ENCODE measurements at regions not wholly inside any gene's neighbourhood (a gene's known extent, or its start where the extent isn't known, plus 50 kb on each side); places are given as distances from the start of the nearest gene placed in this dataset.

GRCh38 chr9:124133727-124134126 lies 122.2 kb downstream of the LHX2 start:
- no peaks in the 10 kb centered on the region for H3K9me3 ChIP-seq (ENCODE audit: insufficient read depth, low read depth)
- BruUV-seq (replicated peaks), result no TSS peak
- no peaks in the 10 kb centered on the region for H3K9me2 ChIP-seq (ENCODE audit: insufficient read depth)
- H3K27ac ChIP-seq, result no peak overlapping the region
- H2AFZ ChIP-seq, result no peak overlapping the region
- H3K4me1 ChIP-seq (replicated peaks; ENCODE audit: insufficient read depth), result peaks cover 14% of the 10 kb centered on the region
- CTCF ChIA-PET, result interaction anchor here (0.6 to 0.7 kb wide), 2 partner anchors 186 to 259 kb away, joined by 3 to 5 read pairs; no protein-coding TSS in a partner anchor
- POLR2A ChIA-PET (ENCODE audit: unreplicated experiment), result no interaction called here
- no peaks in the 10 kb centered on the region for H3K79me2 ChIP-seq (ENCODE audit: low read depth)
- H4K20me1 ChIP-seq (ENCODE audit: insufficient read depth), result no peaks in the 10 kb centered on the region
- H3K4me3 ChIP-seq, result no peak overlapping the region
- TF ChIP-seq CTCF (conservative IDR thresholded peaks at IDR 0.05), result no peak; the same call in 1 of the 2 replicates
- TF ChIP-seq EZH2 (IDR thresholded peaks at IDR 0.05; ENCODE audit: low read depth), result no peak
- intact Hi-C loops (cut with micrococcal nuclease; ENCODE audit: unreplicated experiment), result no loop called here
- H3K4me2 ChIP-seq, result no peak overlapping the region
- peaks cover 9% of the 10 kb centered on the region; the same call in 1 of the 2 replicates for H3F3A ChIP-seq (ENCODE audit: insufficient read depth, low read depth)
- peak in 1 of 2 experiments; percentile 41 for DNase-seq
- H3K36me3 ChIP-seq (ENCODE audit: low read depth), result no peaks in the 10 kb centered on the region
- no peaks in the 10 kb centered on the region for H3K27me3 ChIP-seq (ENCODE audit: insufficient read depth, low read depth)

DNA sequence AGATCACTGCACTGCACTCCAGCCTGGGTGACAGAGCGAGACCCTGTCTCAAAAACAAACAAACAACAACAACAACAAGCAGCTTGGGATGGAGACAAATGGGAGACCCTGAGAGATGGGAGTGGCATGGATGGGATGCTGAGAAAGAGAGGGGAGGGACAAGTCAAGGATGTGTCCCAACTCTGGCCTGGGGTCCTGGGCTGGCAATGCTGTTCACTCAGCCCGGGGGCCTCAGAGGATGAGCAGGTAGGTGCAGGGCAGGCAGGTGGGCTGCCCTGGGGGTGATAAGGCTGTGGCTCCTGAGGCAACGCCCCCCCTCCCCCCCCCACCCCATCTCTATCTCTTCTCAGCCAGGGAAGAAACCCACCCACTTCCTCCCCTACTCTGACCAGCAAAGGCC lies 123.0 kb downstream of the LHX2 start:
- Histone ChIP-seq H3K27me3 (ENCODE audit: insufficient read depth, low read depth) (no peaks in the 10 kb centered on the region), H2AFZ (no peak overlapping the region), H3K9me3 (ENCODE audit: insufficient read depth, low read depth) (no peaks in the 10 kb centered on the region), H4K20me1 (ENCODE audit: insufficient read depth) (no peaks in the 10 kb centered on the region), H3K79me2 (ENCODE audit: low read depth) (no peaks in the 10 kb centered on the region), H3F3A (ENCODE audit: insufficient read depth, low read depth) (peaks cover 9% of the 10 kb centered on the region; the same call in 1 of the 2 replicates), H3K9me2 (ENCODE audit: insufficient read depth) (no peaks in the 10 kb centered on the region), H3K27ac (no peak overlapping the region), H3K36me3 (ENCODE audit: low read depth) (no peaks in the 10 kb centered on the region), H3K4me1 (replicated peaks; ENCODE audit: insufficient read depth) (peaks cover 19% of the 10 kb centered on the region), H3K4me2 (no peak overlapping the region), H3K4me3 (no peak overlapping the region)
- ChIA-PET POLR2A (ENCODE audit: unreplicated experiment) (no interaction called here), CTCF (no interaction called here)
- TF ChIP-seq EZH2 (IDR thresholded peaks at IDR 0.05; ENCODE audit: low read depth), result no peak
- no peak for TF ChIP-seq CTCF (conservative IDR thresholded peaks at IDR 0.05)
- intact Hi-C loops (cut with micrococcal nuclease; ENCODE audit: unreplicated experiment), result no loop called here
- no peak for DNase-seq
- BruUV-seq (replicated peaks), result no TSS peak

DNA sequence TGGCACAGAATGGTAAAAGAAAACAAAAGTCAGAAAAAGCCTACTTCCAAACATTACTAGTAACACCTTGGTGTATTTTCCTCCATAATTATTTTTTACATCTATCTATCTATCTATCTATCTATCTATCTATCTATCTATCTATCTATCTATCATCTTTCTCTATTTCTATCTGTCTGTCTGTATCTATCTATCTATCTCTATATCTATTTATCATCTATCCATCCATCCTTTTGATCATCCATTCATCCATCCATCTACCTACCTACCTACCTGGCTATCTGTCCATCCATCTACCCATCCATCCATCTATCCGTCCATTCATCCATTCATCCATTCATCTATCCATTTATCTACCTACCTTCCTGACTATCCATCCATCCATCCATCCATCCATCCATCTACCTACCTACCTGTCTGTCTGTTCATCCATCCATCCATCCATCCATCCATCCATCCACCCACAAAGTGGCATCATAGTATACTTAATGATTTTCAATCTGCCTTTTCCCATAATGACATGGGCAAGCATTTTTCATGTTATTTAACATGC lies 121.9 kb upstream of the NEK6 start:
- Histone ChIP-seq H3K4me3 (no peak overlapping the region), H4K20me1 (ENCODE audit: insufficient read depth) (no peaks in the 10 kb centered on the region), H3K4me1 (replicated peaks; ENCODE audit: insufficient read depth) (peaks cover 19% of the 10 kb centered on the region), H3K9me3 (ENCODE audit: insufficient read depth, low read depth) (no peaks in the 10 kb centered on the region), H3F3A (ENCODE audit: insufficient read depth, low read depth) (peaks cover 9% of the 10 kb centered on the region; the same call in 1 of the 2 replicates), H3K27ac (no peak overlapping the region), H3K9me2 (ENCODE audit: insufficient read depth) (no peaks in the 10 kb centered on the region), H3K79me2 (ENCODE audit: low read depth) (no peaks in the 10 kb centered on the region), H3K36me3 (ENCODE audit: low read depth) (no peaks in the 10 kb centered on the region), H3K27me3 (ENCODE audit: insufficient read depth, low read depth) (no peaks in the 10 kb centered on the region), H3K4me2 (no peak overlapping the region), H2AFZ (no peak overlapping the region)
- ChIA-PET POLR2A (ENCODE audit: unreplicated experiment) (no interaction called here), CTCF (no interaction called here)
- no TSS peak for BruUV-seq (replicated peaks)
- no peak for TF ChIP-seq CTCF (conservative IDR thresholded peaks at IDR 0.05)
- TF ChIP-seq EZH2 (IDR thresholded peaks at IDR 0.05; ENCODE audit: low read depth), result no peak
- intact Hi-C loops (cut with micrococcal nuclease; ENCODE audit: unreplicated experiment), result no loop called here
- DNase-seq, result no peak

All from PC-9 (cell line).